GM12878 (cell line): ENCODE measurements at regions not wholly inside any gene's neighbourhood (a gene's known extent, or its start where the extent isn't known, plus 50 kb on each side); places are given as distances from the start of the nearest gene placed in this dataset.

Experiments
- ATAC-seq: fragments of 200-7000 bp; cut with Tn5 transposase; 3 replicates; pipeline ENCODE4 v1.9.1; 2020; ENCODE audit warnings: mild to moderate bottlenecking, moderate library complexity
- BruUV-seq: library from RNA; stranded (reverse); fragments of 400-500 nt; replicated peaks from 2 replicates; lab custom pipeline; 2021; lab: Mats Ljungman, UMichigan
- CTCF ChIA-PET: fragments of 300-600 bp; sonication (Branson Sonifier 250); formaldehyde crosslinking; extraction: SDS; loops from one replicate; lab custom pipeline; 2021; ENCODE audit warnings: inconsistent platforms; lab: Yijun Ruan, JAX
- POLR2A ChIA-PET: fragments of 350-600 bp; formaldehyde crosslinking; extraction: SDS; loops from one replicate; lab custom pipeline; 2021; ENCODE audit warnings: inconsistent platforms; lab: Charles Lee
- RAD21 ChIA-PET: fragments of 300-600 bp; sonication (Branson Sonifier 250); formaldehyde crosslinking; loops from one replicate; lab custom pipeline; 2023; ENCODE audit warnings: antibody characterized with exemption; ENCODE audit not compliant: unreplicated experiment; lab: Charles Lee
- SMC1A ChIA-PET: fragments of 300-600 bp; sonication (Branson Sonifier 250); formaldehyde crosslinking; loops from one replicate; lab custom pipeline; 2023; ENCODE audit not compliant: unreplicated experiment, uncharacterized antibody; lab: Charles Lee
- DNase-seq: peaks from one replicate; pipeline ENCODE4 v3.0.0-alpha.2; 2011; ENCODE audit warnings: low read depth, low spot score
- FAIRE-seq: peaks from 3 replicates; lab custom pipeline; 2011; peaks lifted over from hg19 to GRCh38; lab: Jason Lieb, UNC
- H2AFZ ChIP-seq: 2 replicates; pipeline ENCODE4 v1.6.0; 2011; ENCODE audit warnings: low read depth, low read length, control low read depth; ENCODE audit not compliant: control insufficient read depth
- H3K27ac ChIP-seq: 2 replicates; pipeline ENCODE4 v1.5.1; 2011; ENCODE audit warnings: control low read depth; ENCODE audit not compliant: control insufficient read depth, insufficient read depth
- H3K27me3 ChIP-seq, 2 experiments: replicated peaks in 1 of 2; 2 replicates each; pipeline versions ENCODE4 v1.6.0 to v1.6.1; 2011; ENCODE audit warnings: low read length in 1 of 2; ENCODE audit not compliant: control insufficient read depth in 2 of 2, insufficient read depth in 2 of 2
- H3K36me3 ChIP-seq, 2 experiments: 2 replicates each; pipeline ENCODE4 v1.5.1; 2011; ENCODE audit warnings: low read length in 1 of 2; ENCODE audit not compliant: control insufficient read depth in 2 of 2, insufficient read depth in 2 of 2
- H3K4me1 ChIP-seq: 2 replicates; pipeline ENCODE4 v1.6.1; 2011; ENCODE audit warnings: mild to moderate bottlenecking, low read length, moderate library complexity, mixed read lengths; ENCODE audit not compliant: control insufficient read depth, insufficient read depth
- H3K4me2 ChIP-seq: 2 replicates; pipeline ENCODE4 v1.6.0; 2011; ENCODE audit warnings: control low read depth; ENCODE audit not compliant: control insufficient read depth, insufficient read depth
- H3K4me3 ChIP-seq: fragments of 200-600 bp; sonication (generic); 2 replicates; pipeline ENCODE4 v1.5.1; 2016
- H3K79me2 ChIP-seq: 2 replicates; pipeline ENCODE4 v1.6.0; 2011; ENCODE audit warnings: low read length; ENCODE audit not compliant: control insufficient read depth, insufficient read depth
- H3K9ac ChIP-seq: 2 replicates; pipeline ENCODE4 v1.8.0; 2011; ENCODE audit warnings: low read length, control low read depth, mixed read lengths; ENCODE audit not compliant: control insufficient read depth, insufficient read depth
- H3K9me3 ChIP-seq: replicated peaks from 3 replicates; pipeline ENCODE4 v1.5.1; 2011; ENCODE audit warnings: mild to moderate bottlenecking, low read length; ENCODE audit not compliant: control insufficient read depth, insufficient read depth
- H4K20me1 ChIP-seq: 2 replicates; pipeline ENCODE4 v1.6.0; 2011; ENCODE audit not compliant: control insufficient read depth, insufficient read depth
- HSF1 ChIP-seq: fragments of 150-350 bp; IDR thresholded peaks from 2 replicates; pipeline ENCODE4 v1.6.1; 2014; ENCODE audit warnings: mild to moderate bottlenecking, low read depth, low read length
- NFYB ChIP-seq: IDR thresholded peaks from 2 replicates; pipeline ENCODE4 v1.6.1; 2011; ENCODE audit warnings: low read depth, mild to moderate bottlenecking, low read length, improper control_type of control experiment, moderate library complexity; ENCODE audit not compliant: insufficient read depth
- YBX1 ChIP-seq: fragments of 450-650 bp; IDR thresholded peaks from 2 replicates; pipeline ENCODE4 v1.6.1; 2016; ENCODE audit warnings: antibody characterized with exemption
- ZSCAN29 ChIP-seq: fragments of 450-650 bp; IDR thresholded peaks from 2 replicates; pipeline ENCODE4 v1.6.1; 2017; ENCODE audit warnings: mild to moderate bottlenecking, moderate library complexity
- WGBS: methylation state at CpG from one replicate; pipeline ENCODE4 v1.1.6; 2016; ENCODE audit warnings: low lambda C conversion rate; ENCODE audit not compliant: insufficient replicate concordance, insufficient coverage; ENCODE audit errors: missing lambda C conversion rate; 5-methylcytosine and 5-hydroxymethylcytosine counted together
- in situ Hi-C: fragments of 300-500 bp; cut with MboI; formaldehyde crosslinking; loops from 9 replicates; pipeline ENCODE4 v1.14.3; 2018; ENCODE audit warnings: mixed read lengths
- intact Hi-C: fragments of 100-400 bp; cut with micrococcal nuclease; formaldehyde crosslinking; loops from one replicate; pipeline ENCODE4 v1.14.2; 2022; ENCODE audit not compliant: unreplicated experiment

GRCh38 chr6:105678516-105678915, 275.6 kb upstream of the PREP start:
- intact Hi-C loops = no loop called here
- no TSS peak for BruUV-seq
- Histone ChIP-seq H3K4me3 (no peak overlapping the region), H4K20me1 (no peaks in the 10 kb centered on the region), H3K4me2 (no peak overlapping the region), H3K27ac (no peak overlapping the region), H2AFZ (no peak overlapping the region), H3K79me2 (no peaks in the 10 kb centered on the region), H3K9me3 (no peaks in the 10 kb centered on the region; the same call in 2 of the 3 replicates), H3K27me3 (no peaks in the 10 kb centered on the region), H3K36me3 (no peaks in the 10 kb centered on the region), H3K9ac (no peak overlapping the region), H3K4me1 (no peaks in the 10 kb centered on the region)
- FAIRE-seq (no peak), ATAC-seq (no peak), DNase-seq (no peak)
- ChIA-PET RAD21 (no interaction called here), POLR2A (interaction anchor here (1.0 kb wide), 1 partner anchor 14 kb away, joined by 3 read pairs; no protein-coding TSS in a partner anchor), CTCF (interaction anchor here (0.6 kb wide), 1 partner anchor 713 kb away, joined by 3 read pairs; no protein-coding TSS in a partner anchor), SMC1A (no interaction called here)
- TF ChIP-seq ZSCAN29 (no peak), NFYB (no peak), YBX1 (no peak), HSF1 (no peak)
- WGBS = 0% methylated on average over 1 of the region's 1 CpG
- in situ Hi-C loops = no loop called here
